Lower leg skin (tissue), 4 donors: ENCODE measurements at regions not wholly inside any gene's neighbourhood (a gene's known extent, or its start where the extent isn't known, plus 50 kb on each side); places are given as distances from the start of the nearest gene placed in this dataset.

Source experiments
- DNase-seq, 2 donors: peaks; one replicate each; pipeline ENCODE4 v3.0.0-alpha.2; 2019; ENCODE audit warnings: low spot score in 2 of 2
- H3K4me3 ChIP-seq: fragments of 200-600 bp; sonication (generic); 2 replicates; pipeline ENCODE4 v1.5.1; 2017; ENCODE audit warnings: mild to moderate bottlenecking, low read depth; ENCODE audit not compliant: poor library complexity, severe bottlenecking
- POLR2A ChIP-seq, 2 donors: fragments of 450-650 bp; IDR thresholded peaks; one replicate each; pipeline ENCODE4 v1.6.1; 2016 to 2017; ENCODE audit warnings: antibody characterized with exemption in 2 of 2, mild to moderate bottlenecking in 1 of 2, moderate library complexity in 1 of 2
- WGBS, 2 donors: methylation state at CpG; one replicate each; pipeline ENCODE4 v1.1.5; 2018; 5-methylcytosine and 5-hydroxymethylcytosine counted together
- intact Hi-C: fragments of 100-400 bp; cut with DNase I; formaldehyde crosslinking; loops from one replicate; pipeline ENCODE4 v1.15.0; 2023; ENCODE audit warnings: low total_unique reads
- TF ChIP-seq, protein P1 (sequence below), 3 donors: fragments of 450-650 bp; IDR thresholded peaks; one replicate each; pipeline ENCODE4 v1.5.1; 2016; ENCODE audit warnings: antibody characterized with exemption in 3 of 3, mild to moderate bottlenecking in 3 of 3, moderate library complexity in 2 of 3

DNA sequence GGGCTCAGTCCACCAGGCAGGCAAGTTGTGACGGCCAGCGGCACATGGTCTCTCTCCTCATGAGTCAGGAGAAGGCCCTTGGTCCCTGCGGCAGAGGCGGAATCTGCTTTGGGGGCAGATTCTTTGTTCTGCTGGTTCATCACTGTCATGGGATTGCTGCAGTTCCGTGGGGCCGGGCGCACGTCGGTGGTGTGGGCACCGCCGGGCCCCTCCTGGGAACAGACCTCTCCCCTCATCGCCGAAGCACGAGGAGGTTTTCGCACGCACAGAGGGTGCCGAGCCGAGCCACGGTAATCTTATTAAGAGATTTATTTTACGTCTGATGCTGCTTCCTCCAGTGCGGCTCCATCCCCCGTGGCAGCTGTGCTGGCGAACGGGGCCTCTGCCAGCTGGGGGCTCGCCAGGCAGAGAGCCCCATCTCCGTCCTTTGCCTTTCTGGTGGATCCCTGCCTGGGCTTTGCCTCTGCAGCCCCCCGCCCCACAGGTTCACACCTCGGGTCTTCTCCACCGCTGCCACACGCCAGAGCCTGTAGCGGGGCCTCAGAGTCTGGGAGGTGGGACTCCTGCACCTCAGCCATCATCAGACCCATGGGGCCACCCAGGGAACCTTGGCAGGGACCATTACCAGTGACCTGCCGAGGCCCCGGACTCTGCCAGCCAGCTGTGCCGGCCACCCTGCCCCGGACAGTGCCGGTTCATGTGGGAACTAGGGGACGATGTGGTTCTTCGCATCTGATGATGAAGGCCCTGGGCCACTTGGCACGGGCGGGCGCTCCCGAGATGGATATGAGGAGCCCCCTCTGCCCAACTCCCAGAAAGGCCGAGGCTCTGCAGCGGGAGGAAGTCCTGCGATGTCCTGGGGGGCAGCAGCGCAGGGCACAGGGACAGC is 86.7 kb upstream of the NKX1-1 start:
- no peak overlapping the region for H3K4me3 ChIP-seq
- no peak for DNase-seq
- TF ChIP-seq, protein P1, sequence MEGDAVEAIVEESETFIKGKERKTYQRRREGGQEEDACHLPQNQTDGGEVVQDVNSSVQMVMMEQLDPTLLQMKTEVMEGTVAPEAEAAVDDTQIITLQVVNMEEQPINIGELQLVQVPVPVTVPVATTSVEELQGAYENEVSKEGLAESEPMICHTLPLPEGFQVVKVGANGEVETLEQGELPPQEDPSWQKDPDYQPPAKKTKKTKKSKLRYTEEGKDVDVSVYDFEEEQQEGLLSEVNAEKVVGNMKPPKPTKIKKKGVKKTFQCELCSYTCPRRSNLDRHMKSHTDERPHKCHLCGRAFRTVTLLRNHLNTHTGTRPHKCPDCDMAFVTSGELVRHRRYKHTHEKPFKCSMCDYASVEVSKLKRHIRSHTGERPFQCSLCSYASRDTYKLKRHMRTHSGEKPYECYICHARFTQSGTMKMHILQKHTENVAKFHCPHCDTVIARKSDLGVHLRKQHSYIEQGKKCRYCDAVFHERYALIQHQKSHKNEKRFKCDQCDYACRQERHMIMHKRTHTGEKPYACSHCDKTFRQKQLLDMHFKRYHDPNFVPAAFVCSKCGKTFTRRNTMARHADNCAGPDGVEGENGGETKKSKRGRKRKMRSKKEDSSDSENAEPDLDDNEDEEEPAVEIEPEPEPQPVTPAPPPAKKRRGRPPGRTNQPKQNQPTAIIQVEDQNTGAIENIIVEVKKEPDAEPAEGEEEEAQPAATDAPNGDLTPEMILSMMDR (IDR thresholded peaks at IDR 0.05): no peak
- no peak for TF ChIP-seq POLR2A (IDR thresholded peaks at IDR 0.05)
- intact Hi-C loops: no loop called here
- WGBS, 2 donors: 61 to 66% methylated on average over 41 to 43 of the region's 46 CpGs

DNA sequence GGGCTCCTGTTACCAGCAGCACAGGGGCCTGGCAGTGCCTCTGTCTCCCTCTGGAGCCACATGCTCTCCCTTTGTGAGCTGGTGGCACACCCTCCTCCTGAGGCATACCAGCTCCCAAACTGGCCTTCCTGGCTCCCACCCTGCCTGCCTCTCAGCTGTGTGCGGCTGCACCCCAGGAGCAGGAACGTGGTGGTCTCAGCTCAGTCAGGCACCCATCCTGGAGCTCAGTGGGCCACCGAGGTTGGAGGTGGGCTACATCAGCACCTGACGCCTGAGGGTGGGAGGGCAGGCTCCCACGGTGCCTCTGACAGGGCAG is 85.9 kb upstream of the NKX1-1 start:
- H3K4me3 ChIP-seq: no peak overlapping the region
- intact Hi-C loops: no loop called here
- TF ChIP-seq, protein P1 (IDR thresholded peaks at IDR 0.05): no peak
- TF ChIP-seq POLR2A (IDR thresholded peaks at IDR 0.05): no peak
- no peak for DNase-seq
- 76 to 84% methylated on average over 5 of the region's 5 CpGs for WGBS, 2 donors

DNA sequence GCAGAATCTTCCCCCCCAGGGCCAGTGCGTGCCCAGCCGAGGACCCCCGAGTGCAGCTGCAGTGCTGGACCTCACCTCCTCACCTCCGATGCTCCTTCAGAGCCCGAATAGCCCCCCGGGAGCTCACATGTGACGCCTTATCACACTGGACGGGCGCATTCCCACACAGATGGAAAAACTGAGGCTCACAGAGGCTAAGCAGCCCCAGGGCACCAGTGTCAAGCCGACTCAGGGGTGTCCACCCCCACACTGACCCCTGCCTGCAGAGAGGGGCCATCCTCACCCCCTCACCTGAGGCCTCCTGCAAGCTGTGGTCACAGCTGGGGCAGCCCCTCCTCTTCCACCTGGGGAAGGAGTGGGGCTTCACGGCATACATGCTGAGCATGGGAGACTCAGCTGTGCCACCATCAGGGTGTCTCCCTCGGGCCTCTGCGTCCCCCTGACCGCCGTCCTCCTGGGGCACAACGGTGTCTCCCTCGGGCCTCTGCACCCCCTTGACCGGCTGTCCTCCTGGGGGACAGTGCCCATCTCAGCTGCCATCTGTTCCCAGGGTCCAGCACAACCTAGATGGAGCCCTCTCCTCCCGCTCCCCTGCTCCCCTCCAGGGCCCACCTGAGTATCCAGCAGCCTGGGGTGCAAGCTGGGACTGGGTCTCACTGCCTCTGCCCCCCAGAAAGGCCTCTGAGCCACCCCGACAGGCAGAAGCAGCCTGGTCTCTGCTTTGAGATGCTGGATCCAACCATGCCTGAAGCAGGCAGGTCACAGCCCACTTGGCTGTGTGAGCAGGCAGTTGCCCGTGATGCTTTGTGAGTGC is 85.3 kb upstream of the NKX1-1 start:
- 81 to 84% methylated on average over 13 to 20 of the region's 21 CpGs for WGBS, 2 donors

DNA sequence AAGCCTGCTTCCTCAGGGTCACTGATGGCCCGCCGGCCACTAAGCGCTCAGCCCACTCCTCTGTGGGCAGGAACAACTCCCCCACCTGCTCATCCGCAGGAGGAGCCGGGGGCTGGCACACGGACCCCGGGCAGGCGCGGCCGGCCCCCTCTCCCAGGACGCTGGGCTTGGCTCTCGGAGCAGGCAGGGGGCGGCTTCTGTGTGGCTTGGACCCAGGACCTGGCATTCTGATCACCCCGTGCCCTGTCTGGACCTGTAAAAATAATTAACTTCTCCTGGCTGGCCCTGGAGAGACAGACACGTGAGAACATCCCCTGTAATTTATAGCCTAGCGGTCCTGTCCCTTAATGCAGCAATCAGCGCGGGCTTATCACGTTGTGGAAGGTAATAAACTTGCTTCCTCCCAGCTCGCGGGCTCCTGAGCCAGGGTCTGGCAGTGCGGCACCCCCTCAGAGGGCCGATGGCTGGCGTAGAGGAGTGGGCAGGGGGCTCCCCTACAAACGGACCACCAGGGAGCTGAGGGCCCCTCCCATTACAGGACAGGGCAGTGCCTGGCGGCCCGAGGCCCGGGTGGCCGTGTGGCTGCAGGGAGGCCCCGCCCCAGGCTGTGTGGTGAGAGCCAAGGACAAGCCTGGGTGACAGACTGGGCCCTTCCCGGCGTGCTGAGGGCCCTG is 84.5 kb upstream of the NKX1-1 start:
- TF ChIP-seq, protein P1 (IDR thresholded peaks at IDR 0.05): no peak
- TF ChIP-seq POLR2A (IDR thresholded peaks at IDR 0.05): no peak
- H3K4me3 ChIP-seq: no peak overlapping the region
- no peak for DNase-seq
- intact Hi-C loops: no loop called here
- 29 to 35% methylated on average over 24 to 29 of the region's 32 CpGs for WGBS, 2 donors

More for the DNA sequence above, 85.3 kb upstream of the NKX1-1 start:
- no peak overlapping the region for H3K4me3 ChIP-seq
- TF ChIP-seq POLR2A (IDR thresholded peaks at IDR 0.05): no peak
- TF ChIP-seq, protein P1 (IDR thresholded peaks at IDR 0.05): no peak
- no peak for DNase-seq
- intact Hi-C loops: no loop called here

DNA sequence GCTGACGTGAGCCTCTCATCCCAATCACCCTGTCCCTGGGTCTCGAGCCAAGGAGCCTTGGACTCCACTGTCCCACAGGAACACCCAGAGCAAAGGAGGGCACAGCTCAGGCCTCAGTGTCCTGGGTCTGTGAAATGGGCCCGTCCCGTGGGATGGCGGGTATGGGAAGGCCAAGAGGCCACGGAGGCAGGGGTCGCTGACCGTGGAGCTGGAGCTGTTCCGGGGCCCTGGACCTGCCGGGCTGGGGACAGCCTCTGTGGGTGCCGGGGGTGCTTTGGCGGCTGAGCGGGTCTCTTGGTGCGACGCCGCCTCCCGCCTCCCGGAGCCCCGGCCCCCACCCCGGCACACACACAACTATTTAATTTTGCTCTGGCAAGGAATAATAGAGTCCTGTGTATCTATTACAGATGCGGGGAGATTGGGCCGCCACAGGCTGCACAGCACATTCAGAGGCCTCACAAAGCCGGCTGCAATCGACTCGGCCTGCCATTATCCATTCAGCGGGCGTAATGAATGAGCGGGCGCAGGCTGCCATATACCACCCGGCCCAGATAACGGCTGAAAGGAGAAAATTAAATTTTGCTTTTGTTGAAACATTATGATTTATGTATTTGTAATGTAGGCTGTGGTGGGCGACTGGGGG is 83.9 kb upstream of the NKX1-1 start:
- no peak for DNase-seq
- no peak for TF ChIP-seq POLR2A (IDR thresholded peaks at IDR 0.05)
- TF ChIP-seq, protein P1 (IDR thresholded peaks at IDR 0.05): no peak
- intact Hi-C loops: no loop called here
- H3K4me3 ChIP-seq: no peak overlapping the region
- 82% methylated on average over 32 of the region's 32 CpGs for WGBS, 2 donors
